Activated CD4-positive, alpha-beta T cell treated with anti-CD3 and anti-CD28 coated beads for 4 hours (primary cell): ENCODE measurements at regions not wholly inside any gene's neighbourhood (a gene's known extent, or its start where the extent isn't known, plus 50 kb on each side); places are given as distances from the start of the nearest gene placed in this dataset.
"Not testable (repeated sequence)": the region's sequence is repeated elsewhere in the genome, so short reads cannot be mapped to it uniquely, and the experiment has no call there.

Experiments
- DNase-seq, 2 donors: peaks; one replicate each; pipeline ENCODE4 v3.0.0-alpha.2; 2020

GRCh38 chr2:143996974-143997373, 522.9 kb downstream of the ZEB2 start:
- no peak for DNase-seq

DNA sequence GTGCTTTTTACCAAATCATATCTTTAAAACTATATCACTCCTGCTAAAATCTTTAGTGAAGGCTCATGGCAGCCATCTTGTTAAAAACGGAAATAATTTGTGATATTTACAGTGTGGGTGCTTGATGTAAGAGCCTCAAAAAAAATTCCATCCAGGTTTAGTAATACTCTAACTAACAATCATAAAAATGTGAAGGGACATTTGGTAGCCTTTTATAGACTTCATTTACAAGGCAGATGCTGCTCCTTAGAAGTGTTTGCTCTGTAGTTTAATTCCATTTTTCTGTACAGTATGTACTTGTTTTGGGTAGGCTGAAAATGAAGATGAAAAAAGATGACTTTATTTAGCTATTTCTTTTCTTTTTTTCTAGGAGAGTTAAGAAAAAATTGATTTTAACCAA, 525.0 kb downstream of the ZEB2 start:
- DNase-seq, result no peak

DNA sequence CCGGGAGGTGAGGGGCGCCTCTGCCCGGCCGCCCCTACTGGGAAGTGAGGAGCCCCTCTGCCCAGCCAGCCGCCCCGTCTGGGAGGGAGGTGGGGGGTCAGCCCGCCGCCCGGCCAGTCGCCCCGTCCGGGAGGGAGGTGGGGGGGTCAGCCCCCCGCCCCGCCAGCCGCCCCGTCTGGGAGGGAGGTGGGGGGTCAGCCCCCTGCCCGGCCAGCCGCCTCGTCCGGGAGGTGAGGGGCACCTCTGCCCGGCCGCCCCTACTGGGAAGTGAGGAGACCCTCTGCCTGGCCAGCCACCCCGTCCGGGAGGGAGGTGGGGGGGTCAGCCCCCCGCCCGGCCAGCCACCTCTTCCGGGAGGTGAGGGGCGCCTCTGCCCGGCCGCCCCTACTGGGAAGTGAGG, 528.3 kb downstream of the ZEB2 start:
- DNase-seq, result not testable (repeated sequence)

GRCh38 chr2:143988082-143988481, 531.8 kb downstream of the ZEB2 start:
- no peak for DNase-seq

DNA sequence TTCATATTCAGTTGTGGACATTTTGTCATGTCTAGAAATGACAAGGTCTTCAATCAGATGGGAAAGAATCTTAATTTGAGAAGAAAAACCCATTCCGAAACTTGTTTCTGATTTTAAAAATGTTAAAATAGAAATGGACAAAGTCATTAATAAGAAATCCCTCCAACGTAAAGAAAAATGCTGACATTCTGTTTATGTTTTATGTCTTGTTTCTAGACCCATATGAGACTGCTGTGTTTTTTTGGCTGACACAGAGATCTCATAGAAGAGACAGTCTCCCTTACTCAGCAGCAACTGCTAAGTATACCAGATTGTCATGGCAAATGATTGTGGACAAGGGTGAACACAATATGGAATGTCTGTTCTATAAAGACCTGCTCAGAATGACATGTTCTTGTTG, 538.5 kb downstream of the ZEB2 start:
- no peak for DNase-seq

GRCh38 chr2:143977356-143977755, 542.6 kb downstream of the ZEB2 start:
- DNase-seq, result no peak

- no peak for DNase-seq
Observed at GRCh38 chr2:143975216-143975615, 544.7 kb downstream of the ZEB2 start.

DNA sequence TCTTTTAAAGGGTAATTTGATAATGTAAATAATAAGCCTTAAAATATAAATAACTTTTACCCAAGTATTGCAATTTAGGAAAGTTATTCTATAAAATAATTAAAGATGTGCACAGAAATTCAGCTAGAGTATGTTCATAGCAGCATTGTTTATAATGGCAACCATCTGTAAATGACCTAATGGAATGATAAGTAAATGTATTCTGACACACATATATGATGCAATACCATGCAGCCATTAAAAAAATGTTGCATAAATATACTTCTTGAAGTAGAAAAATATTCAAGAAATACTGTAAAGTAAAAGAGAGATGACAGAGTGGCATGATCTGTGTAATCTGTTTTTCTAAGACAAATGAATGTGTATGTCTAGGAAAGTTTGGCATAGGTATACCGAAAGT, 545.7 kb downstream of the ZEB2 start:
- DNase-seq, result no peak

GRCh38 chr2:143968860-143969259, 551.1 kb downstream of the ZEB2 start:
- no peak for DNase-seq

GRCh38 chr2:143968360-143968759, 551.6 kb downstream of the ZEB2 start:
- DNase-seq, result no peak

DNA sequence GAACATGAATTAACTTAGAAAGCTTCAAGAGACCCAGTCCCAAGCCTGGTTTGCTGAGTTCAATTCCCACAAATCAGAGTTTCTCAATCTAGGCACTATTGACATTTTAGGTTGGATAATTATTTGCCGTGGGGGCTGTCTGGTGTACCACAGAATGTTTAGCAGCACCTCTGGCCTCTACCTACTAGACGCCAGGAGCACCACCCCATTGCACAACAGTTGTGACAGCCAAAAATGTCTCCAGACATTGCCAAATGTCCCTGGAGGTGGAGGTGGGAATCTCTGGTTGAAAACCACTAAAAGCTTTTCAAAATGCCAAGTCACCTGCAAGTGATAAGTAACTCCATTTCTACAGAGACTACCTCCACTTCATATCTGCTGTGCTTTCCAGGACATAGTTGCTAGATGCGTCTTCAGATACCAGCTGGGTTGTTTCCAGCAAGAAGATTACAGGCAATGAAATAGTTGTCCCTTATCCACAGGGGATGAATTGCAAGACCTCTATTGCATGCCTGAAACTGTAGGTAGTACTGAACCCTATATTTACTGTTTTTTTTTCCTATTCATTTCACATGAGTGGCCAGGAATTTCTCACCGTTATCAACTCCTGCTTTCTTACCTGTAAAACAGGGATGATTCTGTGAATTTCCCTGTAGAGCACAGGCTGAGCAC, 554.3 kb downstream of the ZEB2 start:
- DNase-seq, result no peak

DNA sequence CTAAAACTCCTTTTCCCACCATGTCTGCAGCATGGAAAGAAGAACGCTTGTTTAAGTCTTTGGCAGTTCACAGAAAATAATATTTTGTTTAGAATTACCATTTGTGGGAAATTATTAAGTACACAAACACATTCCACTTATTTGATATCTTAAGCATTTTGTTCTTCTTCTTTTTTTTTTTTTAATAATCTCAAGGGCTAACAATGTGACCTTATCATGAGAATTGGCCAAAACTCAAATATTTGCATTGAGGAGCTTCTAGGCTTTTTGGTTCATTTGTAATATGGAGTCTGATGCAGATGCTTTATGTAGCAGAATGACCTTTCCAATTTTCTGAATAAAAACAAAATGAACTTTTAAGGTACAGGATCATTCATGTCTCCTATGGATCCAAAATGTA, 555.0 kb downstream of the ZEB2 start:
- DNase-seq, result no peak

GRCh38 chr2:143960177-143960576, 559.7 kb downstream of the ZEB2 start:
- no peak for DNase-seq

- no peak for DNase-seq
Observed at GRCh38 chr2:143957321-143957720, 562.6 kb downstream of the ZEB2 start.

DNA sequence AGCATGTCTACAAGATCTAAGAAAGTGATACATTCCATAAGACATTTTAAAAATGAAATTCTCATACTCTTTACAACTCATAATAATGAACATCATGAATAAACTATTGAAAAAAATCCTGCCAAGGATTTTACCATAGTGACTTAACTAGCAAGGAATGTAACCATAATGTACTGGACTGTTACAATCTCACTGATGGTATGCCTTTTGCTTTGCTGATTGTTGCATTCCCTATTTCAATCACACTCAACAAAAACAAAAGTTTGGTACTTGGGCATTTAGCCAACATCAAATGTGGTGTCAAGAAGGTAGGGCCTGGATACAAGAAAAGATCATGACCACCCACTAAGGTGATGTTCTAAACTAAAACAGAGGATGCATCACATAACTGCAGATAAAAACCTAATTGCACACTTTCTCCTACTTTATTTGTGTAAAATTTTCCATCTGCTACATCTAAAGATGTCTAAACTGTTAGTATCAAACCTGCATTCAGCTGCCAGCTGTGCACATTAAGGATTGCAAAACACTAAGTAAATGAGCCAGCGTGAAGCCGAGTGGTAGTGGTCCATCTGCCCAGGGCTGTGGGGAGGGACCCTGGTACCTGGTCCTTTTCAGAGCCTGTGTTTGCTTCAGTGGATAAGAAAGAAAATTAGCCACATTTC, 564.4 kb downstream of the ZEB2 start:
- no peak for DNase-seq

DNA sequence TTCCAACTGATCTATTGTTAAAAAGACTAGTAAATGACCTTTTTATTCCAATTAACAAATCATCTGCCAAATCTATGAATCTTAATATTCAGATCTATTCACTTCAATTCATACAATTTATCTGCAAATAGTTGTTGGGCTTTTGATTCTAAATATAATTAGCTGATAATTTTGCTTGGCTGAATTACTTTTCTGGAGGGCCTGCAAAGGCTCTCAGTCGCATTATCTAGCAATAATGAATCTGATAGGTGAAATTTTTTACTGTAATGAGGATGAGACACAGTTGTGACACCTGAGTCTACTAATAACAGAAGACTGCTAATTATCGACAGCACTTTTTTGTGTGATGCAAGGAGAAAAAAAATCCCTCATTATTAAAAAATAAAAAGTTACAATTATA, 565.1 kb downstream of the ZEB2 start:
- no peak for DNase-seq

DNA sequence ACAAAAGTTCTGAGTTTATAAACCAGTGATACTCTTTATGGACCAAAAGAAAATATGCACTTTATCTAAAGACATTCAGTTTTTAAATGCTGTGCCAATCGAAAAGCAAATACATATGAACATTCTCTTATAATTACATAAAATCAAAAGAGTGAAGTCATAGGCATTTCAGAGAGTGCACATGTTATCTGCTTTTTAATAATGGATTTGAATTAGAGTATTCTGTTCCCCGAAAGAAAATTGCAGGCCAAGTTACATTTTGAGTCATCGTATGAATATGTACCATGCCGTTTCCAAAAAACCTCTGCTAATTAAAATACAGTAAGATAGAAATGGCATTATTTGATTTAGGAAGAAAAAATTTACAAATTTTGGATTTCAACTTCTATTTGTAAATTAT, 565.7 kb downstream of the ZEB2 start:
- no peak for DNase-seq

GRCh38 chr2:143953451-143954030, 566.4 kb downstream of the ZEB2 start:
- DNase-seq, result no peak

DNA sequence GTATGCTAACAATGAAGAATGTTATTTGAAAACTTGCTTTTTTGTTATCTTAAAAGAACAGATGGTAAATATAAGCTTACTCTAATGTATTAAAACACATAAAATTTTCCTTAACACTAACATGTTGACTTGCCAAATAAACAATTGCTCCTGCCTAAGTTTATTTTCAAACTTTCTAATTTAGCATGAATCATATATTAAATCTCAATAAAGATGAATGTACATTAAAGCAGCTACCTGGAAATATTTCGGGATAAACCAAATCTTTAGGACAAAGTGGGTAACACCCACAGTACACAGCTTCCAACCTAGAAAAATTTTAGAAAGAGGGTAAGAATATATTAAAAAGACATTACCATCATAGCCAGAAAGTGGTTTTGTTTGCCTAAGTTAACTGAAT, 567.4 kb downstream of the ZEB2 start:
- DNase-seq, result no peak

DNA sequence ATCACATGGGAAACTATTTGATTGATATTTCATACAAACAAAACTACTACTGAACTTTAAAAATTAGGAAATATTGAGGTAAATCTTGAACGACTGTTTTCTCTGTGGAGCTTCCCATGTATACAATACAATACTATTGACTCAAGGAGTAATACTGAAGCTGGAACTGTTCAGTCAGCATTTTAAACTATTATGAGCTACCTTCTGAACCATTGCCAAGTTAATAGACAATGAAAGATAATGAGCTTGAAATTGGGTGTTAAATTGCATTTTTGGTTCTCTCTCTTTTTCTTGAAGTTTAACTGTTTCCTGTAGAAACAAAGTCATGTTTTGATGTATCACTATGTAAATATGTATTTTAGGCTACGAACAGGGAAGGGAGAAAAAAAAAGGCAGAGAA, 569.2 kb downstream of the ZEB2 start:
- DNase-seq, result no peak

DNA sequence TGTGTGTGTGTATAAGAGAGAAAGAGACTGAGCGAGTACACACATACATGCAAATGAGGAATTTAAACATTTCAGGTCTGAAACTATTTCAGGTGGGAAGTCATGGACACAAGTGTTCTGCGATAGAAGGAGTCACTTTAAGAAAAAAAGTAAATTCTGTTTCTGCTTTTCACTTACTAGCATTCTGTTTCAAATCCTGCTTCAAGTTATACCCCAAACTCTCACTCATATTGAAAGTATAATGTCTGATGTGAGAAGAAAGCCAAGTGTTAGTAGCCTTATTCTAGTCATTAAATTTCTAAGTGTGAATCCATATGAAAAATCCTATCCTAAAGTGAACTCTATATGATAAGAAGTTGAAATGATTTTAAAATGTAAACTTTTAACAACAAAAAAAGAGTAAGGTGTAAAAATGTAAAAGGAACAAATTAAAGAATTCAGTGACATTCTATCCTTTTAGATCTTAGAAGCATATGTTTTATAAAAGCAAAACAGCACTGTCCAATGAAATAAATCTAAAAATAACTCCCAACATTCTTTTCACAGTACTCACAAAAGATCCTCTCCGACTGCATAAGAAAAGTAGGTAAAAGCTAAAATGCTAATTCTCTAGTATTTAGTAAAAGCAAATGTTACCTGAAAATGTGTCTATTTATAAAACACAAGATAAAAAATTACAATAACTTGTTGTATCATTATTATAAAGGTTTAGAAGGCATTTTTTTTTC, 570.6 kb downstream of the ZEB2 start:
- no peak for DNase-seq

- no peak for DNase-seq
Observed at GRCh38 chr2:143948710-143949109, 571.2 kb downstream of the ZEB2 start.

GRCh38 chr2:143946436-143947391, 573.2 kb downstream of the ZEB2 start:
- no peak for DNase-seq
